Breast epithelium (tissue), 4 donors: ENCODE measurements at regions not wholly inside any gene's neighbourhood (a gene's known extent, or its start where the extent isn't known, plus 50 kb on each side); places are given as distances from the start of the nearest gene placed in this dataset.

Source experiments
- DNase-seq, 2 donors: peaks; one replicate each; pipeline ENCODE4 v3.0.0-alpha.2; 2019; ENCODE audit warnings: low spot score in 2 of 2
- H3K27ac ChIP-seq, 2 donors: fragments of 200-600 bp; sonication (generic) in 1 of 2; one replicate each; pipeline ENCODE4 v1.5.1; 2016 to 2019; ENCODE audit warnings: mild to moderate bottlenecking in 1 of 2
- H3K27me3 ChIP-seq, 2 donors: fragments of 200-600 bp; sonication (generic) in 1 of 2; one replicate each; pipeline versions ENCODE4 v1.5.1 to v1.6.0; 2017 to 2019; ENCODE audit warnings: control low read depth in 1 of 2, mild to moderate bottlenecking in 1 of 2
- H3K36me3 ChIP-seq: fragments of 200-600 bp; one replicate; pipeline ENCODE4 v1.5.1; 2019
- H3K4me1 ChIP-seq, 2 donors: fragments of 200-600 bp; sonication (generic); one replicate each; pipeline ENCODE4 v1.5.1; 2016 to 2019; ENCODE audit warnings: control low read depth in 1 of 2
- H3K4me3 ChIP-seq, 3 donors: fragments of 200-600 bp; sonication (generic); 1 replicate in 2 of 3; 2 replicates in 1 of 3; pipeline ENCODE4 v1.5.1; 2016 to 2019; ENCODE audit warnings: mild to moderate bottlenecking in 3 of 3, moderate library complexity in 2 of 3
- H3K9me3 ChIP-seq, 2 donors: fragments of 200-600 bp; sonication (generic) in 1 of 2; one replicate each; pipeline ENCODE4 v1.5.1; 2016 to 2019; ENCODE audit warnings: control low read depth in 1 of 2
- CTCF ChIP-seq, 3 donors: fragments of 450-650 bp; IDR thresholded peaks; one replicate each; pipeline ENCODE4 v1.5.1; 2016 to 2017; ENCODE audit warnings: antibody characterized with exemption in 3 of 3, mild to moderate bottlenecking in 3 of 3, moderate library complexity in 3 of 3
- POLR2A ChIP-seq: fragments of 450-650 bp; IDR thresholded peaks from one replicate; pipeline ENCODE4 v1.6.1; 2016; ENCODE audit warnings: antibody characterized with exemption, mild to moderate bottlenecking, moderate library complexity
- POLR2AphosphoS5 ChIP-seq, 3 donors: sonication (generic); formaldehyde crosslinking; IDR thresholded peaks; one replicate each; pipeline ENCODE4 v1.6.1; 2017; ENCODE audit warnings: antibody characterized with exemption in 3 of 3
- intact Hi-C: fragments of 100-400 bp; cut with DNase I; formaldehyde crosslinking; loops from one replicate; pipeline ENCODE4 v1.15.1; 2023; ENCODE audit warnings: low total_unique reads

GRCh38 chr1:226793620-226794276, 54.7 kb upstream of the ITPKB start:
- H3K27me3 ChIP-seq: no peaks in the 10 kb centered on the region
- H3K36me3 ChIP-seq: no peaks in the 10 kb centered on the region
- intact Hi-C loops: no loop called here
- H3K9me3 ChIP-seq: no peaks in the 10 kb centered on the region
- DNase-seq: no peak
- no peak for TF ChIP-seq POLR2AphosphoS5 (IDR thresholded peaks at IDR 0.05)
- no peak for TF ChIP-seq CTCF (IDR thresholded peaks at IDR 0.05)
- no peak for TF ChIP-seq POLR2A
- H3K4me3 ChIP-seq: no peak overlapping the region
- H3K27ac ChIP-seq: no peak overlapping the region
- H3K4me1 ChIP-seq: no peaks in the 10 kb centered on the region

GRCh38 chr1:226792368-226792767, 53.3 kb upstream of the ITPKB start:
- Histone ChIP-seq H3K4me3 (no peak overlapping the region), H3K9me3 (no peaks in the 10 kb centered on the region), H3K27ac (no peak overlapping the region), H3K36me3 (no peaks in the 10 kb centered on the region), H3K27me3 (no peaks in the 10 kb centered on the region), H3K4me1 (no peaks in the 10 kb centered on the region)
- TF ChIP-seq POLR2AphosphoS5 (IDR thresholded peaks at IDR 0.05): no peak
- TF ChIP-seq POLR2A: no peak
- intact Hi-C loops: no loop called here
- DNase-seq: no peak

GRCh38 chr1:226790545-226791181, 51.6 kb upstream of the ITPKB start:
- H3K27ac ChIP-seq: no peak overlapping the region
- no peaks in the 10 kb centered on the region for H3K27me3 ChIP-seq
- DNase-seq: no peak
- TF ChIP-seq POLR2AphosphoS5 (IDR thresholded peaks at IDR 0.05) (no peak), CTCF (IDR thresholded peaks at IDR 0.05) (no peak), POLR2A (no peak)
- no peaks in the 10 kb centered on the region for H3K36me3 ChIP-seq
- intact Hi-C loops: no loop called here
- no peaks in the 10 kb centered on the region for H3K9me3 ChIP-seq
- H3K4me3 ChIP-seq: no peak overlapping the region
- H3K4me1 ChIP-seq: no peaks in the 10 kb centered on the region

GRCh38 chr1:226788965-226789364, 49.9 kb upstream of the ITPKB start:
- no peaks in the 10 kb centered on the region for H3K9me3 ChIP-seq
- intact Hi-C loops: no loop called here
- H3K4me3 ChIP-seq: no peak overlapping the region
- no peak for DNase-seq
- TF ChIP-seq CTCF (IDR thresholded peaks at IDR 0.05): no peak
- TF ChIP-seq POLR2A: no peak
- no peak for TF ChIP-seq POLR2AphosphoS5 (IDR thresholded peaks at IDR 0.05)
- no peak overlapping the region for H3K27ac ChIP-seq
- H3K36me3 ChIP-seq: no peaks in the 10 kb centered on the region
- no peaks in the 10 kb centered on the region for H3K27me3 ChIP-seq
- no peaks in the 10 kb centered on the region for H3K4me1 ChIP-seq
